CD4-positive, alpha-beta memory T cell (primary cell): ENCODE measurements at regions not wholly inside any gene's neighbourhood (a gene's known extent, or its start where the extent isn't known, plus 50 kb on each side); places are given as distances from the start of the nearest gene placed in this dataset.

Source experiments
- CTCF ChIA-PET: fragments of 350-600 bp; sonication (Branson Sonifier 250); formaldehyde crosslinking; loops from one replicate; lab custom pipeline; 2021; ENCODE audit warnings: inconsistent platforms; ENCODE audit not compliant: partially characterized antibody; lab: Charles Lee
- POLR2A ChIA-PET: fragments of 350-600 bp; sonication (Branson Sonifier 250); formaldehyde crosslinking; loops from one replicate; lab custom pipeline; 2021; ENCODE audit not compliant: partially characterized antibody; lab: Charles Lee
- DNase-seq, 5 donors: peaks; one replicate each; pipeline versions ENCODE4 v3.0.0 to v3.0.0-alpha.2; 2020 to 2022; ENCODE audit warnings: mixed read lengths in 1 of 5
- H3K27ac ChIP-seq: one replicate; pipeline ENCODE4 v1.7.0; 2013; ENCODE audit warnings: low read depth, low read length
- H3K27me3 ChIP-seq: 2 replicates; pipeline ENCODE4 v1.7.0; 2013; ENCODE audit warnings: mild to moderate bottlenecking, low read length, moderate library complexity; ENCODE audit not compliant: insufficient read depth
- H3K36me3 ChIP-seq: 2 replicates; pipeline ENCODE4 v1.7.0; 2013; ENCODE audit warnings: mild to moderate bottlenecking, low read length, moderate library complexity; ENCODE audit not compliant: insufficient read depth
- H3K4me1 ChIP-seq: 2 replicates; pipeline ENCODE4 v1.7.0; 2013; ENCODE audit warnings: mild to moderate bottlenecking, low read length, moderate library complexity; ENCODE audit not compliant: insufficient read depth
- H3K4me3 ChIP-seq, 2 donors: one replicate each; pipeline ENCODE4 v1.7.0; 2013; ENCODE audit warnings: low read length in 2 of 2, mild to moderate bottlenecking in 1 of 2
- H3K9me3 ChIP-seq, 2 donors: one replicate each; pipeline ENCODE4 v1.7.0; 2013; ENCODE audit warnings: low read length in 2 of 2, control low read depth in 1 of 2; ENCODE audit not compliant: control insufficient read depth in 1 of 2
- H3K27ac Mint-ChIP-seq, 7 donors: one replicate each; pipeline ENCODE4 v1.8.0; 2020 to 2021; ENCODE audit warnings: mixed read lengths in 7 of 7, mild to moderate bottlenecking in 6 of 7, inconsistent platforms in 3 of 7, moderate library complexity in 3 of 7
- H3K27me3 Mint-ChIP-seq, 2 donors: one replicate each; pipeline ENCODE4 v1.8.0; 2020 to 2021; ENCODE audit warnings: mixed read lengths in 2 of 2
- H3K36me3 Mint-ChIP-seq, 2 donors: one replicate each; pipeline ENCODE4 v1.8.0; 2020 to 2021; ENCODE audit warnings: mixed read lengths in 2 of 2, inconsistent platforms in 1 of 2, mild to moderate bottlenecking in 1 of 2
- H3K4me1 Mint-ChIP-seq, 4 donors: one replicate each; pipeline ENCODE4 v1.8.0; 2020 to 2021; ENCODE audit warnings: mixed read lengths in 4 of 4, mild to moderate bottlenecking in 1 of 4
- H3K4me3 Mint-ChIP-seq, 8 donors: one replicate each; pipeline ENCODE4 v1.8.0; 2020 to 2021; ENCODE audit warnings: mixed read lengths in 8 of 8, mild to moderate bottlenecking in 7 of 8, moderate library complexity in 6 of 8, inconsistent platforms in 3 of 8
- H3K9me3 Mint-ChIP-seq, 8 donors: one replicate each; pipeline ENCODE4 v1.8.0; 2020 to 2021; ENCODE audit warnings: mixed read lengths in 8 of 8, mild to moderate bottlenecking in 5 of 8, inconsistent platforms in 3 of 8, moderate library complexity in 1 of 8
- intact Hi-C: fragments of 100-400 bp; cut with micrococcal nuclease; formaldehyde crosslinking; loops from one replicate; pipeline ENCODE4 v1.15.1; 2023

GRCh38 chr2:149954981-149955600 is 367.5 kb upstream of the MMADHC start:
- Mint-ChIP-seq H3K27me3 (no peaks in the 10 kb centered on the region), H3K9me3 (peaks cover 0 to 12% (median under 1%) of the 10 kb centered on the region in 8 donors), H3K4me1 (no peaks in the 10 kb centered on the region), H3K27ac (no peak overlapping the region), H3K4me3 (no peak overlapping the region), H3K36me3 (no peaks in the 10 kb centered on the region)
- ChIA-PET POLR2A (no interaction called here), CTCF (no interaction called here)
- intact Hi-C loops = no loop called here
- Histone ChIP-seq H3K4me3 (no peak overlapping the region), H3K27me3 (no peaks in the 10 kb centered on the region), H3K9me3 (no peaks in the 10 kb centered on the region), H3K36me3 (no peaks in the 10 kb centered on the region), H3K4me1 (no peaks in the 10 kb centered on the region), H3K27ac (no peak overlapping the region)
- DNase-seq = no peak

GRCh38 chr2:149953627-149954026 is 366.1 kb upstream of the MMADHC start:
- Histone ChIP-seq H3K36me3 (no peaks in the 10 kb centered on the region), H3K27ac (no peak overlapping the region), H3K9me3 (no peaks in the 10 kb centered on the region), H3K27me3 (no peaks in the 10 kb centered on the region), H3K4me1 (no peaks in the 10 kb centered on the region), H3K4me3 (no peak overlapping the region)
- Mint-ChIP-seq H3K27ac (no peak overlapping the region), H3K27me3 (no peaks in the 10 kb centered on the region), H3K4me1 (no peaks in the 10 kb centered on the region), H3K36me3 (no peaks in the 10 kb centered on the region), H3K9me3 (peaks cover 0 to 12% (median 0%) of the 10 kb centered on the region in 8 donors), H3K4me3 (no peak overlapping the region)
- intact Hi-C loops = no loop called here
- DNase-seq = no peak
- ChIA-PET CTCF (no interaction called here), POLR2A (no interaction called here)

GRCh38 chr2:149931486-149931885 is 343.9 kb upstream of the MMADHC start:
- H3K27me3 Mint-ChIP-seq = no peaks in the 10 kb centered on the region
- POLR2A ChIA-PET = no interaction called here

GRCh38 chr2:149928011-149928410 is 340.4 kb upstream of the MMADHC start:
- ChIA-PET CTCF (no interaction called here), POLR2A (no interaction called here)
- Mint-ChIP-seq H3K4me1 (no peaks in the 10 kb centered on the region), H3K4me3 (no peak overlapping the region), H3K27ac (no peak overlapping the region), H3K36me3 (no peaks in the 10 kb centered on the region), H3K27me3 (no peaks in the 10 kb centered on the region), H3K9me3 (peaks cover 0 to 6% (median under 1%) of the 10 kb centered on the region in 8 donors)
- no peaks in the 10 kb centered on the region for H3K36me3 ChIP-seq
- intact Hi-C loops = no loop called here
- H3K4me1 ChIP-seq = no peaks in the 10 kb centered on the region
- H3K27me3 ChIP-seq = no peaks in the 10 kb centered on the region
- no peak for DNase-seq
- no peak overlapping the region for H3K4me3 ChIP-seq
- no peaks in the 10 kb centered on the region for H3K9me3 ChIP-seq
- H3K27ac ChIP-seq = no peak overlapping the region

More at GRCh38 chr2:149931486-149931885, 343.9 kb upstream of the MMADHC start:
- no peaks in the 10 kb centered on the region for H3K27me3 ChIP-seq
- H3K27ac Mint-ChIP-seq = no peak overlapping the region
- no peaks in the 10 kb centered on the region for H3K4me1 ChIP-seq
- H3K36me3 Mint-ChIP-seq = no peaks in the 10 kb centered on the region
- H3K4me1 Mint-ChIP-seq = no peaks in the 10 kb centered on the region
- no peak overlapping the region for H3K27ac ChIP-seq
- CTCF ChIA-PET = no interaction called here
- H3K4me3 Mint-ChIP-seq = no peak overlapping the region
- peaks cover 0 to 6% (median under 1%) of the 10 kb centered on the region in 8 donors for H3K9me3 Mint-ChIP-seq
- intact Hi-C loops = no loop called here
- H3K4me3 ChIP-seq = no peak overlapping the region
- no peaks in the 10 kb centered on the region for H3K36me3 ChIP-seq
- DNase-seq = no peak
- H3K9me3 ChIP-seq = no peaks in the 10 kb centered on the region

GRCh38 chr2:149926149-149926548 is 338.6 kb upstream of the MMADHC start:
- no peak overlapping the region for H3K27ac ChIP-seq
- CTCF ChIA-PET = no interaction called here
- no peaks in the 10 kb centered on the region for H3K36me3 Mint-ChIP-seq
- POLR2A ChIA-PET = no interaction called here
- no peak overlapping the region for H3K4me3 ChIP-seq
- peaks cover 0 to 8% (median under 1%) of the 10 kb centered on the region in 8 donors for H3K9me3 Mint-ChIP-seq
- no peak overlapping the region for H3K4me3 Mint-ChIP-seq
- H3K36me3 ChIP-seq = no peaks in the 10 kb centered on the region
- no peaks in the 10 kb centered on the region for H3K4me1 ChIP-seq
- no peak for DNase-seq
- no peak overlapping the region for H3K27ac Mint-ChIP-seq
- no peaks in the 10 kb centered on the region for H3K9me3 ChIP-seq
- H3K4me1 Mint-ChIP-seq = no peaks in the 10 kb centered on the region
- intact Hi-C loops = no loop called here
- H3K27me3 ChIP-seq = no peaks in the 10 kb centered on the region
- no peaks in the 10 kb centered on the region for H3K27me3 Mint-ChIP-seq

- Histone ChIP-seq H3K36me3 (no peaks in the 10 kb centered on the region), H3K27ac (no peak overlapping the region), H3K4me1 (no peaks in the 10 kb centered on the region), H3K9me3 (no peaks in the 10 kb centered on the region), H3K4me3 (no peak overlapping the region), H3K27me3 (no peaks in the 10 kb centered on the region)
- H3K9me3 Mint-ChIP-seq = peaks cover 0 to 16% (median 6%) of the 10 kb centered on the region in 8 donors
- POLR2A ChIA-PET = no interaction called here
- H3K27me3 Mint-ChIP-seq = no peaks in the 10 kb centered on the region
- H3K27ac Mint-ChIP-seq = no peak overlapping the region
- H3K36me3 Mint-ChIP-seq = no peaks in the 10 kb centered on the region
- CTCF ChIA-PET = no interaction called here
- intact Hi-C loops = no loop called here
- H3K4me3 Mint-ChIP-seq = no peak overlapping the region
- DNase-seq = no peak
- H3K4me1 Mint-ChIP-seq = no peaks in the 10 kb centered on the region
These were observed 337.1 kb upstream of the MMADHC start for GRCh38 chr2:149924549-149925213.

GRCh38 chr2:149924028-149924427 is 336.5 kb upstream of the MMADHC start:
- Mint-ChIP-seq H3K4me1 (no peaks in the 10 kb centered on the region), H3K9me3 (peaks cover 0 to 21% (median 6%) of the 10 kb centered on the region in 8 donors), H3K27ac (no peak overlapping the region), H3K36me3 (no peaks in the 10 kb centered on the region), H3K4me3 (no peak overlapping the region), H3K27me3 (no peaks in the 10 kb centered on the region)
- H3K4me3 ChIP-seq = no peak overlapping the region
- no peaks in the 10 kb centered on the region for H3K36me3 ChIP-seq
- no peaks in the 10 kb centered on the region for H3K4me1 ChIP-seq
- no peaks in the 10 kb centered on the region for H3K27me3 ChIP-seq
- H3K27ac ChIP-seq = no peak overlapping the region
- DNase-seq = no peak
- ChIA-PET POLR2A (no interaction called here), CTCF (no interaction called here)
- intact Hi-C loops = no loop called here
- no peaks in the 10 kb centered on the region for H3K9me3 ChIP-seq
